SU-DHL-6 (cell line): ENCODE measurements at regions not wholly inside any gene's neighbourhood (a gene's known extent, or its start where the extent isn't known, plus 50 kb on each side); places are given as distances from the start of the nearest gene placed in this dataset.
"Not testable (repeated sequence)": the region's sequence is repeated elsewhere in the genome, so short reads cannot be mapped to it uniquely, and the experiment has no call there.

Source experiments
- H2AFZ ChIP-seq: fragments of 200-600 bp; sonication (generic); 2 replicates; pipeline ENCODE4 v1.6.1; 2014; ENCODE audit warnings: low read depth, mild to moderate bottlenecking, moderate library complexity, mixed read lengths, antibody characterized with exemption, low read length; ENCODE audit not compliant: severe bottlenecking
- H3F3A ChIP-seq: fragments of 200-600 bp; shearing (Covaris generic); 2 replicates; pipeline ENCODE4 v1.6.0; 2016; ENCODE audit warnings: antibody characterized with exemption, mild to moderate bottlenecking; ENCODE audit not compliant: insufficient read depth
- H3K27ac ChIP-seq: fragments of 200-600 bp; sonication (generic); 2 replicates; pipeline ENCODE4 v1.5.1; 2016; ENCODE audit warnings: low read depth, mild to moderate bottlenecking, low read length, moderate library complexity, mixed read lengths
- H3K27me3 ChIP-seq: fragments of 200-600 bp; sonication (generic), shearing (Covaris generic); 2 replicates; pipeline ENCODE4 v1.6.0; 2014; ENCODE audit warnings: mild to moderate bottlenecking, low read length
- H3K36me3 ChIP-seq: fragments of 200-600 bp; sonication (generic); 2 replicates; pipeline ENCODE4 v1.6.1; 2014; ENCODE audit warnings: mild to moderate bottlenecking, low read length, mixed read lengths
- H3K4me2 ChIP-seq: fragments of 300-600, 200-600 bp; shearing (Covaris generic), sonication (generic); 2 replicates; pipeline ENCODE4 v1.6.0; 2014; ENCODE audit warnings: low read length, low read depth, mild to moderate bottlenecking; ENCODE audit not compliant: poor library complexity, severe bottlenecking
- H3K4me3 ChIP-seq: fragments of 200-600 bp; sonication (generic); 2 replicates; pipeline ENCODE4 v1.5.1; 2014; ENCODE audit warnings: antibody characterized with exemption, low read length, mild to moderate bottlenecking, mixed read lengths; ENCODE audit not compliant: insufficient read depth, poor library complexity, severe bottlenecking
- H3K79me2 ChIP-seq: fragments of 200-600 bp; sonication (generic); 2 replicates; pipeline ENCODE4 v1.6.1; 2014; ENCODE audit warnings: mild to moderate bottlenecking, low read length, moderate library complexity; ENCODE audit not compliant: insufficient read depth
- H3K9ac ChIP-seq: fragments of 200-600 bp; sonication (generic); 2 replicates; pipeline ENCODE4 v1.7.0; 2014; ENCODE audit warnings: mild to moderate bottlenecking, low read length
- H3K9me2 ChIP-seq: fragments of 200-600 bp; sonication (generic); replicated peaks from 2 replicates; pipeline ENCODE4 v1.6.1; 2014; ENCODE audit warnings: low read length; ENCODE audit not compliant: insufficient read depth
- H3K9me3 ChIP-seq: fragments of 200-600 bp; sonication (generic); 2 replicates; pipeline ENCODE4 v1.6.1; 2014; ENCODE audit warnings: low read length, mixed read lengths; ENCODE audit not compliant: insufficient read depth
- H4K20me1 ChIP-seq: fragments of 200-600 bp; sonication (generic); 2 replicates; pipeline ENCODE4 v1.6.1; 2014; ENCODE audit warnings: low read depth, mild to moderate bottlenecking, antibody characterized with exemption, low read length, moderate library complexity, mixed read lengths
- EZH2phosphoT487 ChIP-seq: fragments of 200-600 bp; sonication (generic), shearing (Covaris generic); conservative IDR thresholded peaks from 2 replicates; pipeline ENCODE4 v1.6.1; 2018; ENCODE audit warnings: mild to moderate bottlenecking, antibody characterized with exemption, low read length, moderate library complexity, mixed read lengths
- TF ChIP-seq, protein P1 (sequence below): fragments of 200-600 bp; sonication (generic); IDR thresholded peaks from one replicate; pipeline ENCODE4 v1.5.1; 2017; ENCODE audit warnings: antibody characterized with exemption, mild to moderate bottlenecking, low read length, moderate library complexity; ENCODE audit not compliant: insufficient read depth, poor library complexity, severe bottlenecking

DNA sequence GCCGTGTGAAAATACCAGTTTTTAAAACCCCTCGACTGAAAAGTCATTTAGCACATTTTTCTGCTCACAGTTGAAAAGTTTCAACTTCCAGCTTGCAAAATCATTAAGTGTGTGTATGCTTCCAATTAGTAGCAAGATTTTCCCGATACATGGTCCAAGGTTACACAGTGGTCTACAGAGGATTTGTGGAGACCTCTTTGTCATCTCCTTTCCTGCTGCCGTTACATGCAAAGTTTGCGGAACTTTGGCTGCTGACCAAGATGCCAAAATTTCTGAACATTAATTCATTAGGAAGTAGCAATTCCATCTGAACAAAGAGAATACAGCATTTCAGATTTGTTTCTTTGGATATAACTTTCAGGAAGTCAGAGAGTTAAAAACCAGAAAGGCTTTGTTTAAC lies 474.6 kb downstream of the PLCL1 start:
- Histone ChIP-seq H3K9me2 (no peaks in the 10 kb centered on the region), H3K36me3 (no peaks in the 10 kb centered on the region), H3K79me2 (no peaks in the 10 kb centered on the region), H3K27ac (no peak overlapping the region), H3K9me3 (no peaks in the 10 kb centered on the region), H3F3A (no peaks in the 10 kb centered on the region), H3K4me2 (no peak overlapping the region), H3K4me3 (no peak overlapping the region), H3K27me3 (no peaks in the 10 kb centered on the region), H2AFZ (no peak overlapping the region), H3K9ac (no peak overlapping the region), H4K20me1 (no peaks in the 10 kb centered on the region)
- TF ChIP-seq, protein P1, sequence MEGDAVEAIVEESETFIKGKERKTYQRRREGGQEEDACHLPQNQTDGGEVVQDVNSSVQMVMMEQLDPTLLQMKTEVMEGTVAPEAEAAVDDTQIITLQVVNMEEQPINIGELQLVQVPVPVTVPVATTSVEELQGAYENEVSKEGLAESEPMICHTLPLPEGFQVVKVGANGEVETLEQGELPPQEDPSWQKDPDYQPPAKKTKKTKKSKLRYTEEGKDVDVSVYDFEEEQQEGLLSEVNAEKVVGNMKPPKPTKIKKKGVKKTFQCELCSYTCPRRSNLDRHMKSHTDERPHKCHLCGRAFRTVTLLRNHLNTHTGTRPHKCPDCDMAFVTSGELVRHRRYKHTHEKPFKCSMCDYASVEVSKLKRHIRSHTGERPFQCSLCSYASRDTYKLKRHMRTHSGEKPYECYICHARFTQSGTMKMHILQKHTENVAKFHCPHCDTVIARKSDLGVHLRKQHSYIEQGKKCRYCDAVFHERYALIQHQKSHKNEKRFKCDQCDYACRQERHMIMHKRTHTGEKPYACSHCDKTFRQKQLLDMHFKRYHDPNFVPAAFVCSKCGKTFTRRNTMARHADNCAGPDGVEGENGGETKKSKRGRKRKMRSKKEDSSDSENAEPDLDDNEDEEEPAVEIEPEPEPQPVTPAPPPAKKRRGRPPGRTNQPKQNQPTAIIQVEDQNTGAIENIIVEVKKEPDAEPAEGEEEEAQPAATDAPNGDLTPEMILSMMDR = no peak
- no peak for TF ChIP-seq EZH2phosphoT487

DNA sequence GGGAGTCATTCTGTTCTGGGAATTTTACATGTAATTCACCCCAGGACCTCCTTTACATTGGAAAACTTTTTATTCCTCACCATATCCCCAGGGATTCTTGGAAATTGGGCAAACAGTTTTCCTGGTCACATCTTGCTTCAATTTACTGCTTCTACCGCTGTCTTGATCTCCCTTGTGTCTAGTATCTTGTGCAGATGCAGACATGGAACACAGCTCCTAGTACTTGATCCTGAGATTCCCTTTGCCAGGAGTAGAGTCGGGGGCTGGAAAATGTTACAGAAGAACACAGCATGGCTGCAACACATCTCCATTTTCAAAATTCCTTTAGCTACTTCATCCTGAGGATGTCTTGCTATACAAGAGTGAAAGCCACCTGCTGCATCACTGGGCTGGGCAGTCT lies 472.8 kb downstream of the PLCL1 start:
- H3F3A ChIP-seq = no peaks in the 10 kb centered on the region
- TF ChIP-seq, protein P1 = no peak
- no peak for TF ChIP-seq EZH2phosphoT487
- H3K27me3 ChIP-seq = no peaks in the 10 kb centered on the region
- no peak overlapping the region for H2AFZ ChIP-seq
- no peak overlapping the region for H3K4me3 ChIP-seq
- H3K4me2 ChIP-seq = no peak overlapping the region
- H3K79me2 ChIP-seq = no peaks in the 10 kb centered on the region
- H3K9ac ChIP-seq = no peak overlapping the region
- no peak overlapping the region for H3K27ac ChIP-seq
- no peaks in the 10 kb centered on the region for H3K9me2 ChIP-seq
- no peaks in the 10 kb centered on the region for H3K36me3 ChIP-seq
- H4K20me1 ChIP-seq = no peaks in the 10 kb centered on the region
- no peaks in the 10 kb centered on the region for H3K9me3 ChIP-seq

DNA sequence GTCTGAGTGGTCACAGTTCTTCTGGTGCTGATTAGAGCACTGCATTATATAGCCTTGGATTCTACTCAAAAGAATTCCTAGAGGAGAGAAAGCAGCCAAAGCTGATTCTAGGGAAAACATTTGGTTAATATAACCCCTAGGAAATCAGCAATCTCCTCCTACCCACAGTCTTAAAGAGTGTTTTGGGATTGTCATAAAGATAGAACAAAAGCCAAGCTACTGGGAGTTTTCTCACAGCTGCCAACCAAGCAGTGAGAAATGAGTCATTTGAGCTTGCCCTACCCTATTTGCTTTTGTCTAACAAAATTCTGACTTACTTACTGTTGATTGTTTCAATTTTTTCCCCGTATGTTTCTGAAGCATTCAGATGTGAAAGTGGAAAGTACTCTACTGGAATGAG lies 469.3 kb downstream of the PLCL1 start:
- Histone ChIP-seq H3K79me2 (no peaks in the 10 kb centered on the region), H3K27ac (no peak overlapping the region), H3K9me3 (no peaks in the 10 kb centered on the region), H4K20me1 (no peaks in the 10 kb centered on the region), H3K9ac (no peak overlapping the region), H3F3A (no peaks in the 10 kb centered on the region), H3K9me2 (no peaks in the 10 kb centered on the region), H3K36me3 (no peaks in the 10 kb centered on the region), H3K4me3 (no peak overlapping the region), H3K27me3 (no peaks in the 10 kb centered on the region), H2AFZ (no peak overlapping the region), H3K4me2 (no peak overlapping the region)
- TF ChIP-seq, protein P1 = no peak
- TF ChIP-seq EZH2phosphoT487 = no peak

DNA sequence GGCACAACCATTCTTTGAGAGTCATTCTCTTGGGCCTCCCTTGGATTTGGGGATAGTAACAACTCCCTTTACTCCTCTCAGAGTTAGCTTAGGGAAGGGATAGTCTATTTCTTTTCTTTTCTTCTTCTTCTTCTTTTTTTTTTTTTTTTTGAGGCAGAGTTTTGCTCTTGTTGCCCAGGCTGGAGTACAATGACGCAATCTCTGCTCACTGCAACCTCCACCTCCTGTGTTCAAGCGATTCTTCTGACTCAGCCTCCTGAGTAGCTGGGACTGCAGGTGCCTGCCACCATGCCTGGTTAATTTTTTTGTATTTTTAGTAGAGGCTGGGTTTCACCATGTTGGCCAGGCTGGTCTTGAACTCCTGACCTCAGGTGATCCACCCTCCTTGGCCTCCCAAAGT lies 465.8 kb downstream of the PLCL1 start:
- not testable (repeated sequence) for H3K27me3 ChIP-seq, H3K9me2 ChIP-seq, H3K4me2 ChIP-seq, H3K4me3 ChIP-seq, H3F3A ChIP-seq, H3K27ac ChIP-seq, H3K79me2 ChIP-seq, H3K9me3 ChIP-seq, H2AFZ ChIP-seq, H4K20me1 ChIP-seq, H3K9ac ChIP-seq, H3K36me3 ChIP-seq
